NCI-H2196 treated with DMSO at 0.1 percent for 48 hours (cell line): ENCODE measurements at regions not wholly inside any gene's neighbourhood (a gene's known extent, or its start where the extent isn't known, plus 50 kb on each side); places are given as distances from the start of the nearest gene placed in this dataset.
"Not testable (repeated sequence)": the region's sequence is repeated elsewhere in the genome, so short reads cannot be mapped to it uniquely, and the experiment has no call there.

ENCODE experiments used
- DNase-seq: peaks from one replicate; lab custom pipeline; 2025; ENCODE audit not compliant: unreplicated experiment; lab: John Stamatoyannopoulos, UW

DNA sequence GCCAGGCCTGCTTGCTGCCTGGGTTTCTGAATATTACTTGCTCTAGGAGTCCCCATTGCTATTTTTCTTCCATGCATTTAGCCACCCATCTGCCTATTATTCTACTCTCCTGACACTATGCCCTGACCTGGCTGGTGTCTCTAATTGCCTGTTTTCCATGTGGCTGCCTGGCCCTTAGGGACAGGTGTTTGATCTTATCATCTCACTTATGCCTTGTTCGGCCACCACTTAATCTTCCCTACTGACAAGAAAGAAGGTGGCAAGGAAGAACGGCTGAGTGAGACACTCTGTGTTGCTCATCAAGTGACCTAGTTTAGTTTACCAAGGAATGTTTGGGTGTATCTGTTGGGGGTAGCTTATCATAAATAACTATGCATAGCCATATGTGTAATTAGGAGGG, 50.4 kb upstream of the RAPH1 start:
- no peak for DNase-seq

GRCh38 chr2:203586206-203586605, 51.1 kb upstream of the RAPH1 start:
- DNase-seq = no peak

DNA sequence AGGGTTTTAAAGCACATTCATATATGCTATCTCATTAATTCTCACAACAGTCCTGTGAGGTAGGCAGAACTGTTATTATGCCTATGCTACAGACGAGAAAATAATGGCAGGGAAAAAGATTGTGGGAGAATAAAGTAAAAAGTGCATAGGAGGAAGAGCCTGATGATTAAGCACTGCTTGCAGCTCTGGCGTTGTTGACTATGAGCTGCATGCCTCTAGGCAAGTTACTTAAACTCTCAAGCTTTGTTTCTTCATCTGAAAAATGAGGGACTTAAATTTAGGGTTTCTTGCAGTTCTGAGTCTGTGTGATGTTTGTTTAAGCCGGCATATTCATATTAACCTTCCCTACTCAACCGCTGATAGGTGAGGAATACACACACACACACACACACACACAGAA, 51.6 kb upstream of the RAPH1 start:
- DNase-seq = no peak

- no peak for DNase-seq
Observed at GRCh38 chr2:203590496-203590895, 55.4 kb upstream of the RAPH1 start.

- DNase-seq = no peak
Observed at GRCh38 chr2:203591642-203592041, 56.5 kb upstream of the RAPH1 start.

- no peak for DNase-seq
Observed at GRCh38 chr2:203592470-203592869, 57.4 kb upstream of the RAPH1 start.

GRCh38 chr2:203594541-203594940, 59.4 kb upstream of the RAPH1 start:
- no peak for DNase-seq

DNA sequence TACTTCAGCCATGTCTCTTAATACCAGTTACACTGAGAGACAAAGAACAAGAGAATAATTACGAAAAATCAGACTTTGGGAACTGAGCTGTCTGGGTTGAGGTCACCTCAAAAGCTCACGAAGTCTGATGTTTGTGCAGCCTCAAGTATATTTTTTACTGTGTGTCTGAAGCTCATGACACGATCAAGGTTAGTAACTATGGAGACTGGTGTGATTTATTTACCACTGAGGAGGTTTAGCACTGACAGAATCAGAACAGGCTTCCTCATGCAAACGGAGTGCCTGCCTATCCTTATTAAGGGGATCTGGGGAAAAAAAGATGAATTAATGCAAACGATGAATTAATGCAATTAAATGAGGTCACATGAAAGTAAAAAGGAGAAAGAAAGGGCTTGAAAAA, 61.1 kb upstream of the RAPH1 start:
- no peak for DNase-seq

- no peak for DNase-seq
Observed at GRCh38 chr2:203599509-203599908, 64.4 kb upstream of the RAPH1 start.

GRCh38 chr2:203600286-203600685, 65.2 kb upstream of the RAPH1 start:
- DNase-seq = no peak

DNA sequence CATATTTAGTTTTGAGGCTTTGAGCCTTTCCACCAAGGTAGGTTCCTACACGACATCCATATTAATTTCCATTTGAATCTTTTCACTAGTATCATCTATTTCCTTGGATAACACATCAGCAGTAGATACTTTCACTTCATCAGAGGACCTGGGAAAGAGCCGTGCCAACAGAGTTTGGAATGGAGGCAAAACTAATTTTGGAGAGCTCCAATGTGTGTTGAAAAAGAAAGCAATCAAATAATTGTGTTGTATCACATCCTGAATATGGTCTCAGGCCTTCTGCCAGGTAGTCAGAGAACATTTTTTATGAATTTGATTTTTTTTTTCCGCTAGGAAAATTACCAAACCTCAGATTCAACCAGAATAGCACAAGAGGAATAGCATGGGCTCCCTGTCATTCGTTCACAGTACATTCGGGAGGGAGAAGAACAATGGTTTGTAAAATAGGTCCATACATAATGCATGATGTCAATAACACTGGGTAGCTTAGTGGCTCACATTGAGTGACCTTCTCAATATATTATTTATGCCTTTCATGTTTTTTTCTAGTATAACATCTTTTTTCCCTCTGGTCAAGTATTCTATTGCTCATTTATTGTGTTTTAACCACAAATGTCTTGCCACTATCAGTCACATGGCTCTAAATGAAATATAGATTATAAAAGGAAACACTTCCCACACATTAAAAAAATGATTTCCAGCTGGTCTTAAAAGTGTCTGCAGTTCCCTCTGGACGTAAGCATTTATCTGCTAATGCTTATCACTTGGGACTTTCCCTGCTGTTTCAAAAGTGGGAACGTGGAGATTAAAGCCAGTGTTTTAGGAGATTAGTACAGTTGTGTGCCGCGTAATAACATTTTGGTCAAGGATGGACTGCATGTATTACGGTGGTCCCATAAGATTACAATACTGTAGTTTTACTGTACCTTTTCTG, 68.6 kb upstream of the RAPH1 start:
- no peak for DNase-seq

- DNase-seq = no peak
Observed at GRCh38 chr2:203605302-203605701, 70.2 kb upstream of the RAPH1 start.

GRCh38 chr2:203606051-203606450, 71.0 kb upstream of the RAPH1 start:
- no peak for DNase-seq

DNA sequence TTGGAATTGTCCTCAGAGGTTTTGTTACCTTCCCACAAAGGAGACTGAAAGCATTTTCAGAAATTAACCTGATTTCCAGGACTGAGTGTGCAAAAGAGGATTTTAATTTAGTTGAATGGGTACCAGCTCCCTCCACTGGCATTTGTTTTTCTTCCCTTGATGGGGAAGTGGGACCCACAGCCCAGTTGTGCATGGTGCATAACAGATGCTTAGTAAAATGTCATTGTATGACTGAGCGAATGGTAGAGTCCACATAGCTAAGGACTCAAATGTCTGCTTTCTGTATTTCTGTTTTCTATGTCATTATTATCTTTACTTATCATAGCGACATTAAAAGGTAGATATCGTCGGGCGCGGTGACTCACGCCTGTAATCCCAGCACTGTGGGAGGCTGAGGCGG, 75.5 kb upstream of the RAPH1 start:
- DNase-seq = no peak

DNA sequence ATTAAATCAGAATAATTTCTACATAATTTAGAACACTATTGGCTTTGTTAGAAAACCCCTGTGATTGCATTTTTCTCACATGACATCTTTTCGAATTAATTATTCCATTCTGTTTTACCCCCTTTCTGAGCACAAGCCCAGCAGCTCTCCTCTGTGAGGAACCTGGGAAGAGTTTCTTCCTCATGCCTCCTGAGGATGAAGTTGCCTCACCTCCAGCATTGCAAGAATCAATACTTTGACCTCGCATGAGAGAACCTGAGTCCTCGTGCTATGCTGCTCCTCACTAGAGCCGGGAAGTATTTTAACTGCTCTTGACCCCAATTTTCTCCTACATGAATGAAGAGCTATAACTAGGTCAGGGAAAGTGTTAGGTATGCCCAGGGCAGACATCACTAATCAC, 77.1 kb upstream of the RAPH1 start:
- no peak for DNase-seq

- no peak for DNase-seq
Observed at GRCh38 chr2:203619267-203619878, 84.3 kb upstream of the RAPH1 start.

- DNase-seq = no peak
Observed at GRCh38 chr2:203621981-203622515, 84.4 kb upstream of the CD28 start.

- no peak for DNase-seq
Observed at GRCh38 chr2:203623096-203623495, 83.3 kb upstream of the CD28 start.

DNA sequence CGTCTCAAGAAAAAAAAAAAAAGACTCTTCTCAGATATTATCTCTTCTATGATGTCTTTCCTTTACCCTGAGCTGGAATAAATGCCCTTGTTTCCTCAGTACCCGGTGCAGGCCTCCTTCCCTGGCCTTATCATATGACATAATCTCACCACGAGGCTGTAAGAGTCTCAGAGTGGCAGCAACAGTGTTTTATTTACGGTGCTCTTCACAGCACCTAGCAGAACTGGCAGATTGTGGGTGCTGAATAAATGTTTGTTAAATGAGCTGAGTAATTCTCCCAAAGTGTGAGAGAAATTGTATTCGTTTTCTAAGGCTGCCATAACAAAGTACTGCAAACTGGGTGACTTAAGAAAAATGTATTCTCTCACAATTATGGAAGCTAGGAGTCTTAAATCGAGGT, 82.8 kb upstream of the CD28 start:
- no peak for DNase-seq

- DNase-seq = no peak
Observed at GRCh38 chr2:203625701-203626100, 80.7 kb upstream of the CD28 start.

DNA sequence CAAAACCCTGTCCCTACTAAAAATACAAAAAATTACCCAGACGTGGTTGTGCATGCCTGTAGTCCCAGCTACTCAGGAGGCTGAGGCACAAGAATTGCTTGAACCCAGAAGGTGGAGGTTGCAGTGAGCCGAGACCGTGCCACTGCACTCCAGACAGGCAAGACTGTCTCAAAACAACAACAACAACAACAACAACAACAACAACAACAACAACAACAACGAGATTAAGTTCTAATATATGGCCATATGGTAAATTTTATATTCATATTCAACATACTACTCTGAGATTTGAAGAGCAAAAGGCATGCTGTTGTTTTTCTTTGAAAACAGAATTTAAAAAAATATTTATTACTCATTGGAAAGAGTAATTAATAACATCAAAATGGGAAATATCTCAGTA, 80.2 kb upstream of the CD28 start:
- DNase-seq = not testable (repeated sequence)

DNA sequence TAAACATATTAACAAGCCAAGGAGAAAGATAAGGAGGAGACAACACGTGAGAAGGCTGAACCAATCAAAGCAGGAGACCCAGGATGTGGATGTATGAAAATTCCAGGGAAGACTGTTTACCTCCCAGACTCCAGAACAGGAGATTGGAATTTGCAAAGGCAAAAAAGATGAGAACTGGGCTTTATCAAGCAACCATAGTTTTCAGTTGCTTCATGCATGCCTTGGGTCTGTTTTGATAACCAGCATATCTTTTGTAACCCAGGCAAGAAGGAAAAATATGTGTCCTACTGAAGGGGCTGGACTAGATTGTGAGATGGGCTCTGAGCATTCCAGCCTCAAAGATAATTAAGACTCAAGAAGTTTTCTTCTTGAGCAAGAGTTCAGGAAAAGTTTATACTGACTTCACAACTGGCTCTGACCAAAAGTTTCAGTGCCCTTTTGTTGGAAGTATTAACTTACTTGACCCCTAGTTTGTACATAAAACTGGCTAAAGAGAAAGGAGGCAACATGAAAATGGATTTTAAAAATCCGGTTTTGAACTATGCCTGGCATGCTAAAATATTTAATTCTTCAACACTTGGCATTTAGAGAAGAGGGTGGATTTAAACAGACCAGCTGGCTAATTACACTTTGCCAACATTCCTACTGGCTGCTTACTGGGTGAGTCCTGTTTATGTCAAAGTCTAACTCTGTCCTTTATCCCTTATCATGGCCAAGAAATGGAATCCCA, 79.3 kb upstream of the CD28 start:
- no peak for DNase-seq
